Activated naive CD8-positive, alpha-beta T cell treated with anti-CD3 and anti-CD28 coated beads, Interleukin-2, amount 10 ng/mL, durations not matched to agents 7 days and 5 days (primary cell): ENCODE measurements at regions not wholly inside any gene's neighbourhood (a gene's known extent, or its start where the extent isn't known, plus 50 kb on each side); places are given as distances from the start of the nearest gene placed in this dataset.

ENCODE experiments used
- ATAC-seq: fragments of 150-1000 bp; cut with Tn5 transposase; one replicate; pipeline ENCODE4 v1.10.0; 2021; ENCODE audit warnings: low read depth, moderate library complexity
- POLR2A ChIA-PET: fragments of 350-600 bp; sonication (Branson Sonifier 250); formaldehyde crosslinking; loops from one replicate; lab custom pipeline; 2021; ENCODE audit warnings: antibody characterized with exemption; lab: Charles Lee
- DNase-seq: peaks from one replicate; pipeline ENCODE4 v3.0.0; 2021
- H3K27ac Mint-ChIP-seq: one replicate; pipeline ENCODE4 v1.8.0; 2022; ENCODE audit warnings: mild to moderate bottlenecking, mixed read lengths
- H3K27me3 Mint-ChIP-seq: one replicate; pipeline ENCODE4 v1.8.0; 2022; ENCODE audit warnings: mild to moderate bottlenecking, moderate library complexity, mixed read lengths
- H3K36me3 Mint-ChIP-seq: one replicate; pipeline ENCODE4 v1.8.0; 2021; ENCODE audit warnings: mild to moderate bottlenecking, mixed read lengths
- H3K4me1 Mint-ChIP-seq: one replicate; pipeline ENCODE4 v1.8.0; 2021; ENCODE audit warnings: mixed read lengths
- H3K4me3 Mint-ChIP-seq: one replicate; pipeline ENCODE4 v1.8.0; 2022; ENCODE audit warnings: mild to moderate bottlenecking, moderate library complexity, mixed read lengths
- H3K9me3 Mint-ChIP-seq: one replicate; pipeline ENCODE4 v1.8.0; 2021; ENCODE audit warnings: mixed read lengths

DNA sequence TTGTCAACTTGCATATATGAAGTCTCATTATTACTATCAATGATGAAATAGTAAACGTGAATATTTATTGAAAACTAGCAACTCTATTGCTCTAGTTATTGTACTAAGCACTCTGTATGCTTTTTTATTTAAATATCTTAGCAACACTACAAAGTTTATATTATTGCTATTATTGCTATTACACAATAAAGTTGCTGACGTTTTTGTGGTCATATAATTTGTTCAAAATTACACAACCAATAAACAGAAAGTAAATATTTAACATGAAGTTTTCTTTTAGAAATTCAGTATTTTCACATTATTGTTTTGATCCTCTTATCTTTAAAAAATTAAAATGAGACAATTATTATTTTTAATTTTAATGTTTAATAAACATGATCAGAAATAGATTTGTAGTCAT is 1521.1 kb upstream of the PCDH7 start:
- no peak for ATAC-seq
- POLR2A ChIA-PET, result no interaction called here
- Mint-ChIP-seq H3K36me3 (no peaks in the 10 kb centered on the region), H3K27ac (no peak overlapping the region), H3K9me3 (peaks cover 8% of the 10 kb centered on the region), H3K4me3 (no peak overlapping the region), H3K4me1 (no peaks in the 10 kb centered on the region), H3K27me3 (no peaks in the 10 kb centered on the region)
- DNase-seq, result no peak

DNA sequence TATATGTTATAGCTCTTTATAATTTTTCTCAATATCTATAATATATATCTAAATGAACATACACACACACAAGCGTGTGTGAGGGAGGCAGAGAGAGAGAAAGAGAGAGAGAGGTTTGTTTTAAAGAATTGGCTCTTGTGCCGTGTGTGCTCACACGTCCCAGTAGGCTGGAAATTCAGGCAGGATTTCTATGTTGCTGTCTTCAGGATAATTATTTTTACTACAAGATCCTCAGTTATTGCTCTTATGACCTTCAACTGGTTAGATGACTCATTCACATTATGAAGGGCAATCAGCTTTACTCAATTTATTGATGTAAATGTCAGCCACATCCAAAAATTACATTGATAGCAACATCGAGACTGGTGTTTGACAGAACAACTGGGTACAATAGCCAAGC is 1520.7 kb upstream of the PCDH7 start:
- Mint-ChIP-seq H3K9me3 (peaks cover 8% of the 10 kb centered on the region), H3K36me3 (no peaks in the 10 kb centered on the region), H3K27me3 (no peaks in the 10 kb centered on the region), H3K4me3 (no peak overlapping the region), H3K4me1 (no peaks in the 10 kb centered on the region), H3K27ac (no peak overlapping the region)
- POLR2A ChIA-PET, result no interaction called here
- ATAC-seq (no peak), DNase-seq (no peak)

GRCh38 chr4:29213020-29213419 is 1507.1 kb upstream of the PCDH7 start:
- H3K9me3 Mint-ChIP-seq, result peaks cover 4% of the 10 kb centered on the region
- no peak for ATAC-seq
- no peak for DNase-seq
- H3K36me3 Mint-ChIP-seq, result no peaks in the 10 kb centered on the region
- H3K4me3 Mint-ChIP-seq, result no peak overlapping the region
- no peaks in the 10 kb centered on the region for H3K27me3 Mint-ChIP-seq
- no peaks in the 10 kb centered on the region for H3K4me1 Mint-ChIP-seq
- POLR2A ChIA-PET, result interaction anchor here (0.7 kb wide), 1 partner anchor 724 kb away, joined by 3 read pairs; no protein-coding TSS in a partner anchor
- no peak overlapping the region for H3K27ac Mint-ChIP-seq

DNA sequence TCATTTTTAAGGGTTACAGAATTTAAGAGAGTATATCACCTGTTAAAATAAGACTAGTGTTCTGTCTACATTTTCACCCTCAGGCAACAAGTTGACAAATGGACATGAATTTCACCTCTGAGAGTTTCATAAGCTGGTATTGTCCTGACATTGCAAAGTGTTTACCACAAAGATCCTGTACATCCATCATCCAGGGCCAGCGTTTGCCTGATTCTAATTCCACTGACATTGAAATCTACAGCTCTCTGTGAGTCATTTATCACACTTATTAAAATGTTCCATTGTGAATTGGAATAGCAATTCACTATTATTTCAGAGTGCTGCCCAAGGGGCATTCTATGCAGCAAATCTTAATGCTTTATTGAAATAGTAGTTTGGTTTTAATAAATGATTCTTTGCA is 1499.4 kb upstream of the PCDH7 start:
- Mint-ChIP-seq H3K9me3 (peaks cover 1% of the 10 kb centered on the region), H3K4me1 (no peaks in the 10 kb centered on the region), H3K27ac (no peak overlapping the region), H3K27me3 (no peaks in the 10 kb centered on the region), H3K4me3 (no peak overlapping the region), H3K36me3 (no peaks in the 10 kb centered on the region)
- ATAC-seq, result no peak
- POLR2A ChIA-PET, result no interaction called here
- DNase-seq, result no peak

GRCh38 chr4:29224911-29225310 is 1495.3 kb upstream of the PCDH7 start:
- POLR2A ChIA-PET, result no interaction called here
- ATAC-seq (no peak), DNase-seq (no peak)
- no peaks in the 10 kb centered on the region for H3K4me1 Mint-ChIP-seq
- no peaks in the 10 kb centered on the region for H3K36me3 Mint-ChIP-seq
- no peak overlapping the region for H3K27ac Mint-ChIP-seq
- H3K4me3 Mint-ChIP-seq, result no peak overlapping the region
- no peaks in the 10 kb centered on the region for H3K9me3 Mint-ChIP-seq
- no peaks in the 10 kb centered on the region for H3K27me3 Mint-ChIP-seq

GRCh38 chr4:29240641-29241040 is 1479.5 kb upstream of the PCDH7 start:
- DNase-seq (no peak), ATAC-seq (no peak)
- Mint-ChIP-seq H3K9me3 (peaks cover 8% of the 10 kb centered on the region), H3K36me3 (no peaks in the 10 kb centered on the region), H3K4me1 (no peaks in the 10 kb centered on the region), H3K4me3 (no peak overlapping the region), H3K27me3 (no peaks in the 10 kb centered on the region), H3K27ac (no peak overlapping the region)
- POLR2A ChIA-PET, result no interaction called here

GRCh38 chr4:29243054-29243453 is 1477.1 kb upstream of the PCDH7 start:
- ATAC-seq, result no peak
- no peak overlapping the region for H3K4me3 Mint-ChIP-seq
- H3K27me3 Mint-ChIP-seq, result no peaks in the 10 kb centered on the region
- H3K27ac Mint-ChIP-seq, result no peak overlapping the region
- no peaks in the 10 kb centered on the region for H3K36me3 Mint-ChIP-seq
- H3K9me3 Mint-ChIP-seq, result peaks cover 2% of the 10 kb centered on the region
- POLR2A ChIA-PET, result no interaction called here
- no peaks in the 10 kb centered on the region for H3K4me1 Mint-ChIP-seq
- DNase-seq, result no peak

- Mint-ChIP-seq H3K36me3 (no peaks in the 10 kb centered on the region), H3K27ac (no peak overlapping the region), H3K9me3 (peaks cover 1% of the 10 kb centered on the region), H3K4me1 (no peaks in the 10 kb centered on the region), H3K4me3 (no peak overlapping the region), H3K27me3 (no peaks in the 10 kb centered on the region)
- no peak for DNase-seq
- ATAC-seq, result no peak
- POLR2A ChIA-PET, result no interaction called here
Measured at GRCh38 chr4:29243851-29244250, 1476.3 kb upstream of the PCDH7 start.

DNA sequence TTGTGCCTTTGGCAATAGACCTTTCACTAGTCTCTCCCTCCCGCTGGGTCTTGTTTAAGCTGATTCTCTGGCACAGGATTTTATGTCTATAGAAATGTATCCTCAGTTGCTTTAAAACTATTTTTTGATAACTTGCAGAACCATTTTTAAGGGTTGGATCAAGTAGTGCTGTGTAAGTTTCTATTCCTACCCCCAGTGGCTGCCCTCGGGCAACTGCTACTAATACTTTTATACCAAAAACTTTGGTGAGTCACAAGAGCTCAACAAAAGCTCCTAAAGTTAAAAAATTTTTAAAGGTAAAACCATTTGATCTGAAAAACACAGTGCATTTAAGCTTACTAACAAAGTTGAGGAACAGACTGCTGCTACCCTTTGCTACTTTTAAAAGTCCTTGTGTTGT is 1460.6 kb upstream of the PCDH7 start:
- no peak overlapping the region for H3K4me3 Mint-ChIP-seq
- no peaks in the 10 kb centered on the region for H3K27me3 Mint-ChIP-seq
- no peak for ATAC-seq
- peaks cover 5% of the 10 kb centered on the region for H3K9me3 Mint-ChIP-seq
- no peaks in the 10 kb centered on the region for H3K4me1 Mint-ChIP-seq
- POLR2A ChIA-PET, result no interaction called here
- DNase-seq, result no peak
- H3K27ac Mint-ChIP-seq, result no peak overlapping the region
- no peaks in the 10 kb centered on the region for H3K36me3 Mint-ChIP-seq

DNA sequence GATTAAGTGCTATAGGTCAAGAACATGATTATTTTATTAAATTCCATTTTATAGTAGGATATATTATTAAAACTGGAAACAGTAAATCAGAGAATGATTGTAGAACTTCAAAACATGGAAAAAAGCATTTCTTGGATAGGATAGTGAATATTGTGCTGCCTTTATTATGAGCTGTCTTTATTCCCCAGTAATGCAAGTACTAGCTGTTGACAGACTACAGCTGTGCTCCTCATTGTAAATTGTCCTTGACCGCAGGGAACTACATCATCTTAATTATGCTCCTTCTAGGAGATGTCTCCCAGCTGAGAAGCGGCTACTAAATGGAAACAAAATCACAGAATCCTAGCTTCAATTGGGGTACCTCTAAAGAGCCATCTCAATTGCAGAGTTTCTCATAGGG is 1457.2 kb upstream of the PCDH7 start:
- no peak for ATAC-seq
- POLR2A ChIA-PET, result no interaction called here

GRCh38 chr4:29276150-29276549 is 1444.0 kb upstream of the PCDH7 start:
- H3K36me3 Mint-ChIP-seq, result no peaks in the 10 kb centered on the region
- no peaks in the 10 kb centered on the region for H3K27me3 Mint-ChIP-seq
- no peaks in the 10 kb centered on the region for H3K4me1 Mint-ChIP-seq
- H3K27ac Mint-ChIP-seq, result no peak overlapping the region
- DNase-seq (no peak), ATAC-seq (no peak)
- POLR2A ChIA-PET, result no interaction called here
- peaks cover 1% of the 10 kb centered on the region for H3K9me3 Mint-ChIP-seq
- H3K4me3 Mint-ChIP-seq, result no peak overlapping the region

More for the DNA sequence above, 1457.2 kb upstream of the PCDH7 start:
- DNase-seq, result no peak
- Mint-ChIP-seq H3K4me3 (no peak overlapping the region), H3K27me3 (no peaks in the 10 kb centered on the region), H3K36me3 (no peaks in the 10 kb centered on the region), H3K9me3 (peaks cover 5% of the 10 kb centered on the region), H3K27ac (no peak overlapping the region), H3K4me1 (no peaks in the 10 kb centered on the region)

GRCh38 chr4:29277381-29277780 is 1442.8 kb upstream of the PCDH7 start:
- Mint-ChIP-seq H3K4me1 (no peaks in the 10 kb centered on the region), H3K36me3 (no peaks in the 10 kb centered on the region), H3K9me3 (peaks cover 1% of the 10 kb centered on the region), H3K27ac (no peak overlapping the region), H3K27me3 (no peaks in the 10 kb centered on the region), H3K4me3 (no peak overlapping the region)
- DNase-seq (no peak), ATAC-seq (no peak)
- POLR2A ChIA-PET, result no interaction called here

DNA sequence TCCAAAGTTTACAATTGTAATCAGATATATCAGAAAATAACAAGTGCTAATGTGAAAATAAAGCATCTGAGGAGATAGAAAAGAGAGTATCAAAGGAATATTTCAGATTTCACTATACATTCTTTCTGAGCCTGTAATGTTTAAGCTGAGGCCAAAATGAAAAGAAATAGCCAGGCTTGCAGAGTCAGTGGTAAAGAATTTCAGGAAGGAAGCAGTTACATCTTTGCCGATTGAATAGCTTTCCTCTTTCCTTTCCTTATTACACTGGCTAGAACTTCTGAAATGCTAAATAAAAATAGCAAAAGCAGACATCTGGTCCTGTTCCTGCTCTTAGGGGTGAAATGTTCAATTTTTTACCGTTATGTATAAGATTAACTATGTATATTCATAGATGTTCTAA is 1441.6 kb upstream of the PCDH7 start:
- Mint-ChIP-seq H3K36me3 (no peaks in the 10 kb centered on the region), H3K4me1 (no peaks in the 10 kb centered on the region), H3K4me3 (no peak overlapping the region), H3K27me3 (no peaks in the 10 kb centered on the region), H3K27ac (no peak overlapping the region), H3K9me3 (peaks cover 2% of the 10 kb centered on the region)
- POLR2A ChIA-PET, result no interaction called here
- DNase-seq (no peak), ATAC-seq (no peak)

- POLR2A ChIA-PET, result no interaction called here
- ATAC-seq, result no peak
- no peak overlapping the region for H3K4me3 Mint-ChIP-seq
- no peak for DNase-seq
- H3K9me3 Mint-ChIP-seq, result no peaks in the 10 kb centered on the region
- H3K27me3 Mint-ChIP-seq, result no peaks in the 10 kb centered on the region
- H3K27ac Mint-ChIP-seq, result no peak overlapping the region
- no peaks in the 10 kb centered on the region for H3K36me3 Mint-ChIP-seq
- no peaks in the 10 kb centered on the region for H3K4me1 Mint-ChIP-seq
Measured at GRCh38 chr4:29289118-29289517, 1431.1 kb upstream of the PCDH7 start.

DNA sequence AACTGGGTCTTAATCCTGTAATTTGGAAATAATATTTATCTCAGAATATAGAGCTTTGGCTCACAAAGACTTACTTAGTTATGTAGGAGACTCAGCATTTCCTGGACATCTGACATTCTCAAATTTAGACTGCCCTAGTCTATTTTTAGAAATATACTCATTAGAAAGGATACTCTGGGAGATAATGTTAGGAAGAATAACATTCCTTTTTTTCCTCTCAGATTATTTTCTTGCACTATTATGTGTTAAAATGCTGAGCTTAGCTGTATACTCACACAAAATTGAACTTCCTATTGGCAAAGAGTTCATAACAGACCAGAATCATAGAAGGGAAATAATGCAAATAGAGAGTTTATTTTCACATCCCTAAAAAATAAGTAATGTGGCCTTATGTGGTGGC is 1424.9 kb upstream of the PCDH7 start:
- Mint-ChIP-seq H3K4me1 (no peaks in the 10 kb centered on the region), H3K36me3 (no peaks in the 10 kb centered on the region), H3K9me3 (no peaks in the 10 kb centered on the region), H3K4me3 (no peak overlapping the region), H3K27ac (no peak overlapping the region), H3K27me3 (no peaks in the 10 kb centered on the region)
- no peak for ATAC-seq
- POLR2A ChIA-PET, result no interaction called here
- no peak for DNase-seq
